Right kidney (tissue), 1 donor: ENCODE measurements at regions not wholly inside any gene's neighbourhood (a gene's known extent, or its start where the extent isn't known, plus 50 kb on each side); places are given as distances from the start of the nearest gene placed in this dataset.

Source experiments
- DNase-seq: peaks from one replicate; pipeline ENCODE4 v3.0.0-alpha.2; 2016

DNA sequence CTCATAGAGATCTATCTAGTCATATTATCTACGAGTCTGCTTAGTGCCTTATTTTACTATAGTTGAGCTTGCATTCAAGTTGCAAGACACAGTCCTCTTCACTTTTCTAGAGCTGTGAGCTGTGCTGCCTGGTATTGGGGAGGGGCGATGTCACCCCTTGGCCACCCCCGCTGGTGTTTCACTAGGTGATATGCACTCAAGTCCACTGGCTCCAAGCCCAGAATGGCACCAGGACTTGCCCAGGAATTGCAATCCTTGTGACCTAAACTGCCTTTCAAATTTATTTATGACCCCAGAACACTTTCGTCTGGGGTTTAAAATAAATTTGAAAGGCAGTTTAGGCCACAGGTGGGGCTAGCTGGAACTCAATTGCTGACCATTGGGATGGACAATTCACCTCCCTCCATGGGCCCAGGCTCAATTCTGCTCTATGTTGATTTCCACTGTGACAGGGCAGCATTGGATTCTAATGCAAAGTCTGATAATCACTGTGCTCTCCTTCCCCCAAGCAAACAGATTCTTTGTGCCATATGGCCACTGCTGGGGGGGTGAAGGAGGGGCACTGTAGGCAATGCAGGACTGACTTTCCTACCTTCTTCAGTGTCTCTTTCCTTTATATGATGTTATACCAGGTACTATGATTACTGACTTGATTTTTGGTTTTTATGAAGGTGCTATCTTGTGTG lies 1244.2 kb upstream of the MIR17HG start:
- DNase-seq: no peak

DNA sequence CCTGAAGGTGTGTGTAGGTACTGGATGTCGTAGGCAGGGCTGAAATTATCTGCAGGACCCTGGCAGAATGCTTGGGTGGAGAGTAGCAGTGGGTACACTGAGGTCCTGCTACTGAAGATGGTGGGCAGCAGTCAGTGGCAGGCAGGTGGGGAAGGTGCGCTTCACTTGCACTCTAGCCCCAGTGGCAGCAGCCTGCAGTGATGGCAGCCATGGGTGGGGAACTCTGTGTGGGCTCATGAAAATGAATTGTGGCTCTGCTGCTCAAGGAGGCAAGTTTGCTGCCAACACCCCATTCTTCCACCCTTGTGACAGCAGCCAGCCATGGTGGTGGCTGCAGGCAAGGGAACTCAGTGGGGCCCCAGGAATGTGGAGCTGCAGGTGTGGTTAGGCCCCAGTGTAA lies 1242.7 kb upstream of the MIR17HG start:
- no peak for DNase-seq

DNA sequence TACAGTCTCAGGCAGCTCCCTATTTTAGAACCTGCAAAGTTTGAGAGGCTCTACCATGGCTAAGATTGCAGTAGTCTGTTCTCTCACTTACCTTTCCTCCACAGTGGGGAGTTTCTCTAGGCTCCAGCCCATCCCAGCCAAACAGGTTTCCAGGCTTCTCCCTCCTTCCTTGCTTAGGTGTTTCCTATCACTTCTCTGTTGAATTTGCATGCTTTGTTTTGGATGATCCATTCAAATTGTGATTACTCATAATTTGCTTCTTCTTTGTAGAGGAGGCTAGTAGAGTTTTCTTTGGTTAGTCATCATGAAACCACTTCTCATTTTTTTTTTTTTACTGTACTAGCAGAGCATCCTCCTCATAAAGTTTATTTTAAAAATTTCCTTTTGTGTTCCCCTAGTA lies 1242.2 kb upstream of the MIR17HG start:
- DNase-seq: no peak

DNA sequence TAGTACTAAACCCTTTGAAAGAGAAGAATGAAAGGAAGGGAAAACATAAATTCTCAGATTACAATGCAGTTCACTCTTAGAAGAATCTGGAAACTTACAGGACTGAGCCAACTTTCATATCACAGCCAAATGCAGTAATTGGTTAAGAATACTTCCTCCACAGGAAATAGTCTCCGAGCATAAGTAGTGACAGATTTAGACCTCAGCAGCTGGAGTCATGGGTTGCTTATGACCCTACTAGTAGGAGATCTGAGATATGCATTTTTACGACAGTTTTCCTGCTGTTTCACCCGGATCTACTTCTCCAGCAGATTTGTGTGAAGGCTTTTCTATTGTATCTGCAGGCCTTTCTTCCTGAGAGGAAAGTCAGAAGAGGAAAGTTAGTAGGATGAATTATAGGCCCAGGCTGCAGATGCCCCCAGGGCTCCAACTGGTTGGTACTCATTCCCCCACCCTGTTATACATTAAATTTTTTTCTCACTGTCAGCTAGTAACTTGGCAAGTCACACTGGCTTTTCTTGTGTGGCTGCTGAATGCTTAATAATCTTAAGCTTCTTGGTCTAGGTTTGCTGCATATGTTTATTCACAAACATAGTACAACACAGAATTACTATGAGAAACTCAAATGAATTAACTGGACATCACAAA lies 1241.5 kb upstream of the MIR17HG start:
- no peak for DNase-seq

DNA sequence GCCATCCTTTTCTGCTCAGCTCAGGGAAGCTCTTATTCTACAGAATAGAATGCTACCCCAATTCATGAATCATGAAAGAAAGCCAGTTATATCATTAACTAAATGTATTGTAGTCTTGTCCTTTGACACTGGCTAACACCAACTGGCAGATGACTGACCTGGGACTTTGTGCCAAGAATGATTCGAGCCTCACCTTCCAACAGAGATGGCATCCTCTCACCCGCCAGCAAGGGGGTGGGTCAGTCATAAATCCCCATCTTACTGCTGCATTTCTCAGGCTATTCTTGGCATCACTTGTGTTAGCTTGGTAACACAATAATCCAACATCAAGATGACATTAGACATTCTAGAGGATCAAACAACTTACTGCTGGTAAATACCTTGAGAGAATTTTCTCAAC lies 1239.8 kb upstream of the MIR17HG start:
- DNase-seq: no peak

DNA sequence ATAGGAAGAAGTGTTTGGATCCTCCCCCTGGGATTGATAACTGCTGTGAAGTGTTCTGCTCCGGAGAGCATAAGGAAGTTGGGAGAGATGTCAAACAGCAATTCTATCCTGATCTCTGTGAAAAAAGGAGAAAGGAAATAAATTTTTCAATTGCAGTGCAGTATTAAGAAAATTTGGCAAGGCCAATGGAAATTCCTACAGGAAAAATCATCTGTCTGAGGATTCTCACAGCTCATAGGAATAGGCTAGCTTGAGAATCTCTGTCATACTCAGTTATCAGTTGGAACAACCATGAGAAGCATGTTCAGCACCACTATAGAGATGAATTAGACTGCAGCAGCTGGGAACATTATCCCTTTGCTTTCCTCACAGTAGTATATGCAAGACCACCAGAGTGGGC lies 1238.9 kb upstream of the MIR17HG start:
- DNase-seq: no peak

DNA sequence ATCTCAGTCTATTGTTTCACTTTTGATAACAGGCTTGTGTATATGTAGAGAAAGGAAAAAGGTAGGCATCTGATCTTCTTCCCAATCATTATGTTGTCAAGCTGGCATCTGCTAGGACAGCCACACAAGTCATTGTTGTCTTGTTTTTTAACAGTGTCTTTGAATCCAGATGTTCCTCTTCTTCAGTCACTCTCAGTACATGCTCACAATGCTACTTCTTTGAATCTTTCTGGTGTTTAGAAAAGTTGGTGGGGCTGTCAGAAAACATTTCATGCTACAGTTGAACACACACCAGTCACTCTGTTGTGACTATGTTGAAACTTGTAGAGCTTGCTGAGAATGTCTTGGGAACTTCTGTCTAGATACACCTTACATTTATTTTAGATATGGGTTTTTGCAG lies 1231.4 kb upstream of the MIR17HG start:
- no peak for DNase-seq

DNA sequence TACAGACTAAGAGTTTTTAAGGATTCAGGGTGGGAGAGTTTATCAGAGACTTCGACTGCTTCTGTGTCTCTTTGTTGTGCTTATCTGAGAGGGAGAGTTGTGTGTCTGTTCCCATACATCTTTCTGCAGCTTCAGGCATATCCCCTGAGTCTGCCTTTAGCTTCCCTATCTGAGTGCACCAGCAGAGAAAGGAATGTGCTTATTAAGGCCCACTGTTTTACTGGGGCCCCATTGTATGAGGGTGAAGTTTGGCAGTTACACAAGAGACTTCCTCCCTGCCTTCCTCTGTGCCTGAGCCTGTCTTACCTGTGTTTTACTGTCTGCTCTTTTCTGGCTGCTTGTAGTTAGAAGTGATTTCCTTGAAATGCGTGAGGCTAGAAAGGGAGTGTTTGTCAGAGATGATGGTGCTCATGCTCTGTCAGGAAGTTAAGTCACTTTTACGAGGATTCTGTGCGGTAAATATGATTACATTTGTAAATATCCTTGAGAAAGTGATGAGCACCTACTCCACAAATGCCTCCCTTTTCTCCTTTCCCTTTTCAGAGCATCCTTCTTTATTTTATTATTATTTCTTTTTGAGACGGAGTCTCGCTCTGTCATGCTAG lies 1228.9 kb upstream of the MIR17HG start:
- DNase-seq: no peak

DNA sequence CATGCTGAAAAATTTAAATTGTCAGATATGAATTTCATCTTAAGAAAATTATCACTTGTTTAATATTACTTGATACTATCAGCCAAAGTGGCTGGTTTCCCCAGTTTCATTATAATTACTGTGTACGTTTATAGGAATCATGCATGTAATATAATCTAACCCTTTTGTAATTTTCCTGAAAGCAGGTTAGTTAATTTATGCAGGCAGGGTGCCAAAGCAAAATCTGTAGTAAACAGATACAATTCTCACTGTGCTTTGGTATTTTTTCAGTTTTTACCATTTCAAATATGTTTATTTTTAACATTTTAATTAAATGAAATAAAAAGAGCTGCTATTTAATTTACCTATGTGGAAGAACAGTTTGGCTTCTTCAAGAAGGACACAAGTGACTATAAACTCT lies 1227.5 kb upstream of the MIR17HG start:
- DNase-seq: no peak

DNA sequence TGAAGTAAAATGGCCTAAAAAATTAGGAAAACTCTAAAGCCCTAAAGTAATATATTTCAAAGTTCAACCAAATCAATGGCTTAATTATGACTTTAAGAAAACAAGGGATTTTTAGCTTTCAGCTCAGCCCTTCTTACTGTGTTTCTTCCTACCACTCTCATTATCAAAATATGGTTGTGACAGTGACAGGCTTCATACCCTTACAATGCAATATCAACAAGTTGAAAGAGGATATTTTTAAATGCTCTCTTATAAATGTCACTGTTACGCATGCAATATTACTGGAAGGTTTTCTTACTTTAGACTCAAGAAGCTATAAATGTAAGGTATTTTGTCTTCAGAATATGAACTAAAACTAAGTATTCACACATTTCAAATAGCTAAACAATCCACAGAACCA lies 1225.7 kb upstream of the MIR17HG start:
- no peak for DNase-seq

DNA sequence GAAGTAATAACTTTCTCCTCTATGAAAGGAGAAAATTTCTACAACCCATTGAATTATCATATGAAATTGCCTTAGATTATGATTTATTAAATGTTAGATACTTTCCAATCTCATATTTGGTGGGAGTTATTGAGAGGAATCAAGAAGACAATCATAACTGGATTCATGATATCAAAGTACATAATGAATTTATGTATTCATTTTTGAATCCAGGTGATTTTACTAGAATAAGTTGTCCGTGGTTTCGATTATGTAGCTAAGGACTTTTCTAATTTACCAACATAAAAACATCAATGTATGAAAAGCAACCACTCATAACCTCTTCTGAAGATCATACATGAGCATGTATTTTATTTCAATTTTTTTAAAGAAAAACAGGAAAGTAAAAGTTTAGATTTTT lies 1225.0 kb upstream of the MIR17HG start:
- no peak for DNase-seq

DNA sequence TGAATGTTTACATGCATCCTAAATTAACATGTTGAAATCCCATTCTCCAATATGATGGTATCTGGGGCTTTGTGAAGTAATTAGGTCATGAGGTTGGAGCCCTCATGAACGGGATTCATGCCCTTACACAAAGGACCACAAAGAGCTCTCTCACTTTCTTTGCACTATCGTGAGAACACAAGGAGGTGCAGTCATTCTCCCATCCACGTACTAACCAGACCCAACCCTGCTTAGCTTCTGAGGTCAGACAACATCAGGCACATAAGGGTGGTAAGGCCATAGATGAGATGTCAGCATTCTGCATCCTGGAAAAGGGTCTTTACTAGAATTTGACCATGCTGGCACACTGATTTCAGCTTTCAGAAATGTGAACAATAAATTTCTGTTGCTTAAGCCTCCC lies 1211.9 kb upstream of the MIR17HG start:
- no peak for DNase-seq

DNA sequence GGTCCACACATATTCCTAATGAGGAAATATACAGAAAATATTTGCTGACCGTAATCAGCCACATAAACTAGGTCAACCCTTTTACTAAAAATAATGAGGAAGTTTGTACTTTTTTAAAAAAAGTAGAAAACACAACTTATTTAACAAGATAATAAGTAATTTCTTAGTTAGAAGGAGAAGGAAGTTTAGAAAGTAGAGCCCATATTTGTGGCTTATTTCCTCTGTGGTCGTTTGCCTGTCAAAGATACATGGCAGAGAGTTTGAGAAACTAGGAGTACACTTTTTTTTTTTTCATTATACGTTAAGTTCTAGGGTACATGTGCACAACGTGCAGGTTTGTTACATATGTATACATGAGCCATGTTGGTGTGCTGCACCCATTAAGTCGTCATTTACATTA lies 1205.2 kb upstream of the MIR17HG start:
- no peak for DNase-seq

DNA sequence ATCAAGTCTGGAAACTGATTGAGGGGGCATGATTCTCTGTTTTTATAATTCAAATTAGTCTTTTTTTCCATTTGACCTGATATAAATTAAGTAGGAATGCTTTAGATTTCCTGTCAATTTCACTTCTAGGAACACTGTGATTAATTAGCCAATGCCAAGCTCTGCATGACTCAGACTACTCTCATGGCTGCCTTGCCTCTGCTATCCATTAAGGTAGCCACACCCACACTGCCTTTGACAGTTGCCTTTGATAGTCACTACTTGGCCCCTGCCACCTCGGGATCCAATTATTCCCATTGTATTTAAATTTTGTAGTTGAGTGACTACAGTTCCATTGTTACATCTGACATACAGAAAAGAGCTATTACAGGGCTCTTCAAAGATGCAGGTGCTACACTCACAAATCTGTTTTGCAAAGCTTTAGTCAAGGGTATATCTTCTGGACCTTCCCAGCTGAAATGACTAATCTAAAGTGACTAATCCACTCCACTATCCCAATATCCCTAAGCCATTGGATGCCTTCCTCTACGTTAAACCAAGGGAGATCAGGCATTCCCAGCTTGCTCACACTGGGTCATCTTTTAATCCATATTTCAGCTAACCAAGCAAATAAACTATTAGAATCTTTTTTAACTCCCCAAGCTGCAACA lies 1193.1 kb upstream of the MIR17HG start:
- no peak for DNase-seq

DNA sequence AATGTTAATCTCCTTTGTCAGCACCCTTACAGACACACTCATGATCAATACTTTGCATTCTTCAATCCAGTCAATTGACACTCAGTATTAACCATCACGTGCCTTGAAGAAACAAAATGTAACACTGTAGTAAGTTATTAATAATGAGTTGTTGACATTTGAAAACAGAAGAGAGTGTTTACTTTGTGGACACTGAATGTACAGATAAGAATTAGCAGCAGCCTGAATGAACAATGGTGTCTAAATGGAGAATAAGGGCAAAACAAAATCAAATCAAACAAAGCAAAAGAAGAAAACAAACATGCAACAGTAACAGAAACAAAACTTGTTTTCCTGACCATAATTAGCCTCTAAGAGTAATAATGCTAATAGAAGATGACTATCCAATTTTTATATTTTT lies 1191.1 kb upstream of the MIR17HG start:
- DNase-seq: no peak

DNA sequence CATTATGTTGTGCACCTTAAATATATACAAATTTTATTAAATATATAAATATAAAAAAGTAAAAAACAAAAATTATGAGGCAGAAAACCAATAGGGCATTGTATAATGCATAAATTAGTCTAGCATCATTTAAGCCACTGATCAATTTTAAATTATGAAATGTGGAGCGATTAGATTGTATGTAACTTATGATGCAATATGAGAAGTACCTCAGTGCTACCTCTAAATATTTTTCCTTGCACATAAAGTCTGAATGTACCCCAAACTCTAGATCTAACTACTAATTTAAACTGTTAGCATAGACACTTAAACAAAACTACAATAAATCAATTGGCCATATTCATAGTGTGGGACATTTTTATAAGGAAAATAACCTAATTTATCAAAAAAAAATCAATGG lies 1178.5 kb upstream of the MIR17HG start:
- no peak for DNase-seq

DNA sequence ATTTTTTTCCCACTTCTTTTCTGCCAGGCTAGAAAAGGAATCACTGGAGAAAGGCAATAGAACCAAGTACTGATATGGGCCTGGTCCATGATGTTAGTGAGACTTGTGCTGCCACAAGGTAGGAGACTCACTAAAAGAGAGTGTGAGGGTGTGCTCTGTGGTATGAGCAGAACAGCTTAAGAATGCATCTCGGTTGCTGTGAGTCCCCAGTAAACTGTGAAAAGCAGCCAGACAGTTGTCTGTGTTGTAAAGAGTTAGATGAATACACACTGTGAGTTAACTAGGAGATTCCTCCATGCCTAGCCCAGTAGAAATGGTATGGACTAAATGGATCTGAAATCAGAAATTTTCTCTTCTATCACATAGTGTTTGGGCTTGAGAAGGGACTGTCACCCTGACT lies 1177.3 kb upstream of the MIR17HG start:
- no peak for DNase-seq

DNA sequence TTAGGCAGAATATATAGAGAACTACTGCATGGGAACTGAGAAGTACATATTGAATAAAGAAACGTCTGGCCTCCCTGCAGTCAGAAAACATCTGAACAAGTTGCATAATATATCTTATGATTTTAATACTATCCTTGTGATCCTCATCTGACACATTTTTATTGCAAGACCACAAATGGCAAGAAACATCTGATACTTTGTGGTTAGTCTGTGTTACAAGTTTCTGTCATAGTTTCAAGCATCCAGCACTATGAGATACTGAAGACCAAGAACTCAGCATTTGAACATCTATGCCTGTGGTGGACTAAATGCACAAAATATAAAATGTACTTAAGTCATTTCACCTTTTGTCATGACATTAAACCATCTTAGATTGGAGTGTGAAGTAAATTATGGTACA lies 1175.8 kb upstream of the MIR17HG start:
- DNase-seq: no peak

DNA sequence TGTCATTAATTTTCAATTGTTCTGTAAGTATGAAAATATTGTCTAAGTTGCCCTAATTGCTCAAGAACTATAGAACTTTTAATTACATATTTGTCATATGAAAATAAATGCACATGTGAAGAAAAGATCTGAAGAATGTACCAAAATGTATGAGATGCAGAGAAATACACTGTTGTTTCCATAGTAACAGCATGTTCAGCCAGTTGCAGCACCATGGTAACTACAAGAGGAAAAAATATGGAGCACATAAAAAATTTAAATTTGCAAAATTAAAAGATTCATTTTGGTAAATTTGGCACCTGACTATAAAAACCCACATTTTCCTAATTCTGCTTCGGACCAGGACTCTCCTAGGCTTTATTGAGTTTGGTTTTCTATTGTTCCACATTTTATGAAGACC lies 1170.0 kb upstream of the MIR17HG start:
- no peak for DNase-seq

DNA sequence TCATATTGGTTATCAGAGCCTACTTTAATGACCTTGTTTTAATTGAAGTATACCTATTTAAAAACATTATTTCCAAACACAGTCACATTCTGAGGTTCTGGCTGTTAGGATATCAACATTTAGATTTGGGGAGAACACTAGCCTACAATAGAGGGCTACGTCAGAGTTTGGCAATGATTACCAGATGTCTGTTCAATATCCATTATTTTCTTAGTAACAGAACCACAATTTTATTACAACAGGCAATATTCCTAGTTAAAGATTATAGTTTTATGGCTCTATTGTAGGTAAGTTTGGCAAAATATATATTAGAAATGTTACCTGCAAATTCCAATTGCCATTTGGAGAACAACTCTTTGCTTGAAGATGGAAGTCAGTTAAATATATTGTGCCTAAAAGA lies 1163.1 kb upstream of the MIR17HG start:
- DNase-seq: no peak

DNA sequence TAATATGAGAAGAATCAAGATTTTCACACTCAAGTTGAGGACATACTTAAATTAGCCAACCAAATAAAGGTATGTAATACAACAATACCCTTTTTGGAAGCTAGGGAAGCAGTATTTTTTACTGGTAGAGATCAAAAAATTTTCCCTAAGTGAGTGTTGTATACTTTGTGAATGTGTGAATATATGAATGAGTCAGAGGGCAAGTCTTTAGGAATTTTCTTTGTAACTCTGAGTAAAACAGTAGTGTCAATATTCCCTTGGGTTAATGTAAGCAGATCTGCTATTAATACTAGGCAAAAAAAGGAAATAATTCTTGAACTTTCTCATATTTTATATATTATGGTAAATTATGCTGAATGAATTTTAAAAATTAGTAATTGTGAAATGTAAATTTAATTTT lies 1161.8 kb upstream of the MIR17HG start:
- no peak for DNase-seq

DNA sequence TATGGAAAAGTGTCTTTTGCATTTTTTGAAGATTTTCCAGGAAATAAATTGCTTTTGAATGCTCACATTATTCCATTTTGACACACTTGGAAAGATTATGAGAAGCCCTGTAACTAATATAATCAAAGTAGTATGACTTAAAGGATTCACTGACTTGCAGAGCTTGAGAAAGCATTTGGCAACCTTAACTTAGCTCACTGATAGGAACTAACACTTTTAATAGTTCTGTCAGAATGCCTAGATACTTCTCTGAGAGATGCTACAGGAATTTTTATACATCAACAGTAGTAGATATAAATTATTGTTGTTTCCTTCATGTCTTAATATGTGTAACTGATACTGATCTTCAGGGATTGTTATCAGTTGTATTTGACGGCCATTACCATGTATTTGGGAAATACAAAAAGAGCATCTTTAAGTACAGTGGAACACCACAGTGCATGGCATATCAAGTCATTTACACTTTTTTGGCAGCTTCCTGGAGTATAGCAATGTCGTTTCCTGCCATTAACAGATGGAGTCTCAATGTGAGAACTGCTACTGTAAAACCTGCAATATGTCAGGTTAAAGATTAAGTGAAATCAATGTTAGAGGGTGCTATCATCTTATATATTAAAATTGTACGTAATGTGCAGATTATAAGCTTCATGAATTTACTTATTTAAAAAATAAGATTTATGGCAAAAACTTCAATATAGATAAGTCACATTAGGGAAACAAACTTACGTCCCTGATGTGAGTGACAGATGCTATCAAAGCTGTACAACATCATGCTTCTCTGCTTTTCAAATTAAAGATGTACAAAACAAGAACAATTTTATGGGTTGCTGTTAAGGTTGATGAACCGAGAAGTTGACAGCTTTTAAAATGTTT lies 1159.8 kb upstream of the MIR17HG start:
- no peak for DNase-seq

DNA sequence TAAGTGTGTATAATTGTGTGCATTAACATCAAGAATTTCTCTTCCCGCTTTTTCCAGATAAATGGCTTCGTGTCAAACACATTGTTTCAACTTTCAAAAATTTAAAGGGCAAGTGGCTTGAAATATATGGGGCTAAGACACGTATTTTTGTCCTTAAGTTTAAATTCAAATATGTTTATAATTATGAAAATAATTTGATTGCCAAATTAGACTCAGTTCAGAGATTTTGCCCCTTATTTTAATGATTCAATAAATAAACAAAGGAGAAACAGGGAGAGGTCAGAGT lies 1159.2 kb upstream of the MIR17HG start:
- no peak for DNase-seq
